CD14-positive monocyte (primary cell): ENCODE measurements at regions not wholly inside any gene's neighbourhood (a gene's known extent, or its start where the extent isn't known, plus 50 kb on each side); places are given as distances from the start of the nearest gene placed in this dataset.

ENCODE experiments used
- DNase-seq, 3 donors: peaks; one replicate each; pipeline ENCODE4 v3.0.0-alpha.2; 2011 to 2022
- H2AFZ ChIP-seq: 2 replicates; pipeline ENCODE4 v1.6.0; 2012; ENCODE audit warnings: mild to moderate bottlenecking, low read depth, low read length, inconsistent platforms; ENCODE audit not compliant: insufficient read depth, poor library complexity, severe bottlenecking
- H3K27ac ChIP-seq, 2 donors: 1 replicate in 1 of 2; 2 replicates in 1 of 2; pipeline ENCODE4 v1.5.1; 2012 to 2013; ENCODE audit warnings: low read length in 2 of 2, control low read depth in 1 of 2, inconsistent platforms in 1 of 2, low read depth in 1 of 2, mild to moderate bottlenecking in 1 of 2
- H3K27me3 ChIP-seq, 2 donors: one replicate each; pipeline versions ENCODE4 v1.6.0 to v1.6.1; 2011 to 2013; ENCODE audit warnings: low read length in 2 of 2; ENCODE audit not compliant: control insufficient read depth in 2 of 2, insufficient read depth in 2 of 2
- H3K36me3 ChIP-seq, 2 donors: replicated peaks in 1 of 2; 1 replicate in 1 of 2; 2 replicates in 1 of 2; pipeline versions ENCODE4 v1.5.1 to v1.6.1; 2012 to 2013; ENCODE audit warnings: low read length in 2 of 2, control low read depth in 1 of 2, inconsistent platforms in 1 of 2, mild to moderate bottlenecking in 1 of 2; ENCODE audit not compliant: insufficient read depth in 2 of 2, control insufficient read depth in 1 of 2
- H3K4me1 ChIP-seq, 2 donors: 1 replicate in 1 of 2; 2 replicates in 1 of 2; pipeline versions ENCODE4 v1.5.1 to v1.6.1; 2012 to 2013; ENCODE audit warnings: low read length in 2 of 2, control low read depth in 1 of 2, inconsistent platforms in 1 of 2, mild to moderate bottlenecking in 1 of 2, moderate library complexity in 1 of 2; ENCODE audit not compliant: insufficient read depth in 2 of 2, control insufficient read depth in 1 of 2
- H3K4me2 ChIP-seq: replicated peaks from 2 replicates; pipeline ENCODE3; 2012; ENCODE audit warnings: low read length, moderate library complexity, mild to moderate bottlenecking; ENCODE audit not compliant: poor library complexity, severe bottlenecking; ENCODE audit errors: extremely low read depth
- H3K4me3 ChIP-seq, 3 experiments: fragments of 200-600 bp in 1 of 3; sonication (generic) in 1 of 3; replicated peaks in 1 of 3; 1 replicate in 2 of 3; 2 replicates in 1 of 3; pipeline ENCODE4 v1.5.1; 2011 to 2013; ENCODE audit warnings: low read length in 3 of 3, mild to moderate bottlenecking in 3 of 3, control low read depth in 2 of 3, low read depth in 2 of 3, inconsistent platforms in 1 of 3, moderate library complexity in 1 of 3
- H3K79me2 ChIP-seq: 2 replicates; pipeline ENCODE4 v1.6.0; 2012; ENCODE audit warnings: mild to moderate bottlenecking, control low read depth, inconsistent platforms, low read length, moderate library complexity; ENCODE audit not compliant: insufficient read depth
- H3K9ac ChIP-seq: 2 replicates; pipeline ENCODE4 v1.6.0; 2017; ENCODE audit warnings: low read length, mild to moderate bottlenecking; ENCODE audit not compliant: insufficient read depth, poor library complexity, severe bottlenecking
- H3K9me3 ChIP-seq, 2 donors: replicated peaks in 1 of 2; 1 replicate in 1 of 2; 2 replicates in 1 of 2; pipeline versions ENCODE4 v1.5.1 to v1.6.1; 2012 to 2013; ENCODE audit warnings: low read length in 2 of 2, control low read depth in 1 of 2; ENCODE audit not compliant: control insufficient read depth in 1 of 2, insufficient read depth in 1 of 2
- H4K20me1 ChIP-seq: 2 replicates; pipeline ENCODE4 v1.6.0; 2012; ENCODE audit warnings: mild to moderate bottlenecking, low read length, control low read depth, moderate library complexity; ENCODE audit not compliant: insufficient read depth
- H3K27ac Mint-ChIP-seq, 7 donors: one replicate each; pipeline ENCODE4 v1.8.0; 2020; ENCODE audit warnings: mild to moderate bottlenecking in 7 of 7, mixed read lengths in 7 of 7, moderate library complexity in 6 of 7, inconsistent platforms in 2 of 7
- H3K27me3 Mint-ChIP-seq, 3 donors: one replicate each; pipeline ENCODE4 v1.8.0; 2021 to 2022; ENCODE audit warnings: low read depth in 3 of 3, mild to moderate bottlenecking in 3 of 3, mixed read lengths in 3 of 3, moderate library complexity in 3 of 3, inconsistent platforms in 1 of 3
- H3K36me3 Mint-ChIP-seq, 2 donors: one replicate each; pipeline ENCODE4 v1.8.0; 2020; ENCODE audit warnings: mixed read lengths in 2 of 2, inconsistent platforms in 1 of 2, mild to moderate bottlenecking in 1 of 2
- H3K4me1 Mint-ChIP-seq: one replicate; pipeline ENCODE4 v1.8.0; 2020; ENCODE audit warnings: mild to moderate bottlenecking, mixed read lengths
- H3K4me3 Mint-ChIP-seq, 2 donors: one replicate each; pipeline ENCODE4 v1.8.0; 2020; ENCODE audit warnings: mild to moderate bottlenecking in 2 of 2, mixed read lengths in 2 of 2, moderate library complexity in 1 of 2
- H3K9me3 Mint-ChIP-seq, 7 donors: one replicate each; pipeline ENCODE4 v1.8.0; 2020 to 2022; ENCODE audit warnings: mixed read lengths in 7 of 7, mild to moderate bottlenecking in 6 of 7, moderate library complexity in 6 of 7, inconsistent platforms in 2 of 7
- CTCF ChIP-seq: fragments of 200-600 bp; IDR thresholded peaks from one replicate; pipeline ENCODE4 v1.8.0; 2022; ENCODE audit warnings: antibody characterized with exemption, mild to moderate bottlenecking
- WGBS: methylation state at CpG from one replicate; pipeline ENCODE4 v1.1.5; 2013; ENCODE audit warnings: missing lambda C conversion rate; ENCODE audit not compliant: insufficient coverage; 5-methylcytosine and 5-hydroxymethylcytosine counted together
- intact Hi-C, 2 donors: fragments of 100-400 bp; cut with micrococcal nuclease; formaldehyde crosslinking; loops; one replicate each; pipeline versions ENCODE4 v1.15.0 to v1.15.1; 2023

GRCh38 chr4:167431371-167431770 is 197.1 kb upstream of the SPOCK3 start:
- H3K36me3 Mint-ChIP-seq = no peaks in the 10 kb centered on the region
- H3K27ac Mint-ChIP-seq = no peak overlapping the region
- Histone ChIP-seq H3K4me3 (no peak overlapping the region), H3K27me3 (no peaks in the 10 kb centered on the region), H3K4me2 (no peak overlapping the region), H3K9ac (no peak overlapping the region), H3K27ac (no peak overlapping the region), H3K36me3 (no peaks in the 10 kb centered on the region), H3K79me2 (no peaks in the 10 kb centered on the region), H3K9me3 (peaks cover 0 to 5% of the 10 kb centered on the region in 2 donors), H3K4me1 (no peaks in the 10 kb centered on the region), H2AFZ (no peak overlapping the region), H4K20me1 (no peaks in the 10 kb centered on the region)
- H3K4me1 Mint-ChIP-seq = no peaks in the 10 kb centered on the region
- no CpG with 5 or more reads among the region's 3 CpGs for WGBS
- no peak overlapping the region for H3K4me3 Mint-ChIP-seq
- intact Hi-C loops = no loop called here
- TF ChIP-seq CTCF = no peak
- no peaks in the 10 kb centered on the region for H3K27me3 Mint-ChIP-seq
- no peak for DNase-seq
- peaks cover 0 to 10% (median 5%) of the 10 kb centered on the region in 7 donors for H3K9me3 Mint-ChIP-seq

- Histone ChIP-seq H3K79me2 (no peaks in the 10 kb centered on the region), H3K36me3 (no peaks in the 10 kb centered on the region), H4K20me1 (no peaks in the 10 kb centered on the region), H2AFZ (no peak overlapping the region), H3K27me3 (no peaks in the 10 kb centered on the region), H3K9me3 (peaks cover 0 to 5% of the 10 kb centered on the region in 2 donors), H3K4me2 (no peak overlapping the region), H3K27ac (no peak overlapping the region), H3K4me3 (no peak overlapping the region), H3K9ac (no peak overlapping the region), H3K4me1 (no peaks in the 10 kb centered on the region)
- Mint-ChIP-seq H3K36me3 (no peaks in the 10 kb centered on the region), H3K9me3 (peaks cover 7 to 21% (median 9%) of the 10 kb centered on the region in 7 donors), H3K27me3 (no peaks in the 10 kb centered on the region), H3K4me1 (no peaks in the 10 kb centered on the region), H3K4me3 (no peak overlapping the region), H3K27ac (peak overlapping the region in 1 of 7 donors; percentile 41)
- TF ChIP-seq CTCF = no peak
- WGBS = no CpG with 5 or more reads among the region's 3 CpGs
- intact Hi-C loops = no loop called here
- DNase-seq = no peak
Measured at GRCh38 chr4:167435786-167436185, 201.5 kb upstream of the SPOCK3 start.
